GM23338 (cell line): ENCODE measurements at regions not wholly inside any gene's neighbourhood (a gene's known extent, or its start where the extent isn't known, plus 50 kb on each side); places are given as distances from the start of the nearest gene placed in this dataset.

Source experiments
- ATAC-seq: fragments of 200-7000 bp; cut with Tn5 transposase; 3 replicates; pipeline ENCODE4 v1.9.1; 2020
- DNase-seq: peaks from one replicate; pipeline ENCODE4 v3.0.0-alpha.2; 2015; ENCODE audit warnings: low spot score
- H2AFZ ChIP-seq: fragments of 200-600 bp; sonication (generic); 2 replicates; pipeline ENCODE4 v1.8.0; 2016; ENCODE audit warnings: antibody characterized with exemption, mild to moderate bottlenecking, moderate library complexity
- H3F3A ChIP-seq: fragments of 200-600 bp; sonication (generic); replicated peaks from 2 replicates; pipeline ENCODE4 v1.8.0; 2017; ENCODE audit warnings: antibody characterized with exemption, mixed run types, low read depth
- H3K27ac ChIP-seq: fragments of 200-600 bp; sonication (generic); 2 replicates; pipeline ENCODE4 v1.6.1; 2016; ENCODE audit warnings: low read depth
- H3K27me3 ChIP-seq: fragments of 200-600 bp; sonication (generic); 2 replicates; pipeline ENCODE4 v1.8.0; 2016; ENCODE audit warnings: mild to moderate bottlenecking, mixed run types, moderate library complexity; ENCODE audit not compliant: insufficient read depth
- H3K36me3 ChIP-seq: fragments of 200-600 bp; sonication (generic); 2 replicates; pipeline ENCODE4 v1.8.0; 2016; ENCODE audit warnings: mild to moderate bottlenecking; ENCODE audit not compliant: insufficient read depth
- H3K4me1 ChIP-seq: fragments of 200-600 bp; sonication (generic); 2 replicates; pipeline ENCODE4 v1.8.0; 2016; ENCODE audit warnings: mild to moderate bottlenecking, moderate library complexity; ENCODE audit not compliant: insufficient read depth
- H3K4me2 ChIP-seq: fragments of 200-600 bp; sonication (generic); 2 replicates; pipeline ENCODE4 v1.7.1; 2017; ENCODE audit warnings: mixed run types
- H3K4me3 ChIP-seq: fragments of 200-600 bp; sonication (generic); 2 replicates; pipeline ENCODE4 v1.6.1; 2016; ENCODE audit warnings: mixed run types
- H3K79me2 ChIP-seq: fragments of 200-600 bp; sonication (generic); replicated peaks from 2 replicates; pipeline ENCODE4 v1.8.0; 2017; ENCODE audit warnings: mild to moderate bottlenecking; ENCODE audit not compliant: insufficient read depth
- H3K9me2 ChIP-seq: fragments of 200-600 bp; sonication (generic); 2 replicates; pipeline ENCODE4 v1.8.0; 2017; ENCODE audit not compliant: insufficient read depth
- H4K20me1 ChIP-seq: fragments of 200-600 bp; sonication (generic); replicated peaks from 2 replicates; pipeline ENCODE4 v1.8.0; 2017; ENCODE audit warnings: mild to moderate bottlenecking; ENCODE audit not compliant: insufficient read depth
- H3K27ac Mint-ChIP-seq: 2 replicates; pipeline ENCODE4 v1.8.0; 2020; ENCODE audit warnings: inconsistent platforms, mild to moderate bottlenecking, moderate library complexity, mixed read lengths
- H3K27me3 Mint-ChIP-seq: 3 replicates; pipeline ENCODE4 v1.8.0; 2022; ENCODE audit warnings: low read depth, mild to moderate bottlenecking, moderate library complexity, mixed read lengths, inconsistent platforms; ENCODE audit not compliant: insufficient read depth, poor library complexity
- H3K36me3 Mint-ChIP-seq: 3 replicates; pipeline ENCODE4 v1.8.0; 2021; ENCODE audit warnings: low read depth, mild to moderate bottlenecking, inconsistent platforms, moderate library complexity, mixed read lengths
- H3K4me1 Mint-ChIP-seq: 3 replicates; pipeline ENCODE4 v1.8.0; 2020; ENCODE audit warnings: mild to moderate bottlenecking, inconsistent platforms, mixed read lengths
- H3K4me3 Mint-ChIP-seq: 3 replicates; pipeline ENCODE4 v1.8.0; 2021; ENCODE audit warnings: moderate library complexity, mild to moderate bottlenecking, inconsistent platforms, mixed read lengths
- H3K9me3 Mint-ChIP-seq: 3 replicates; pipeline ENCODE4 v1.8.0; 2020; ENCODE audit warnings: moderate library complexity, mild to moderate bottlenecking, inconsistent platforms, mixed read lengths
- CREB1 ChIP-seq: fragments of 250-450 bp; sonication (Bioruptor Pico); IDR thresholded peaks from 2 replicates; pipeline ENCODE4 v1.5.0; 2020; ENCODE audit warnings: low read depth, mild to moderate bottlenecking, moderate library complexity
- ETS1 ChIP-seq: IDR thresholded peaks from 2 replicates; pipeline ENCODE4 v1.6.1; 2016; ENCODE audit warnings: antibody characterized with exemption
- EZH2 ChIP-seq: fragments of 200-600 bp; sonication (generic); IDR thresholded peaks from one replicate; pipeline ENCODE4 v1.8.0; 2017; ENCODE audit warnings: antibody characterized with exemption, mild to moderate bottlenecking, low read depth; ENCODE audit not compliant: unreplicated experiment
- EZH2phosphoT487 ChIP-seq: fragments of 200-600 bp; sonication (generic); IDR thresholded peaks from one replicate; pipeline ENCODE4 v1.8.1; 2018; ENCODE audit warnings: antibody characterized with exemption; ENCODE audit not compliant: unreplicated experiment
- NANOG ChIP-seq: IDR thresholded peaks from 2 replicates; pipeline ENCODE4 v1.6.1; 2016; ENCODE audit warnings: antibody characterized with exemption, borderline replicate concordance
- POLR2AphosphoS5 ChIP-seq: IDR thresholded peaks from 2 replicates; pipeline ENCODE4 v1.6.1; 2016; ENCODE audit warnings: antibody characterized with exemption, low read depth
- REST ChIP-seq: IDR thresholded peaks from one replicate; pipeline ENCODE4 v1.6.1; 2018; ENCODE audit warnings: antibody characterized with exemption; ENCODE audit not compliant: unreplicated experiment
- ZNF331 ChIP-seq: fragments of 250-450 bp; sonication (Bioruptor Pico); IDR thresholded peaks from 2 replicates; pipeline ENCODE4 v1.5.0; 2020; ENCODE audit warnings: low read depth, mild to moderate bottlenecking, moderate library complexity
- TF ChIP-seq, protein P1 (sequence below), 2 experiments: fragments of 200-600 bp in 1 of 2; sonication (generic) in 1 of 2; conservative IDR thresholded peaks; 2 replicates each; pipeline versions ENCODE4 v1.5.1 to v1.6.1; 2016 to 2017; ENCODE audit warnings: antibody characterized with exemption in 2 of 2, low read depth in 2 of 2, mild to moderate bottlenecking in 2 of 2, moderate library complexity in 1 of 2
- TF ChIP-seq, protein P2 (sequence below): fragments of 250-450 bp; sonication (Bioruptor Pico); IDR thresholded peaks from 2 replicates; pipeline ENCODE4 v1.5.0; 2020; ENCODE audit warnings: mild to moderate bottlenecking, moderate library complexity

- TF ChIP-seq EZH2 = no peak
- TF ChIP-seq, protein P1, sequence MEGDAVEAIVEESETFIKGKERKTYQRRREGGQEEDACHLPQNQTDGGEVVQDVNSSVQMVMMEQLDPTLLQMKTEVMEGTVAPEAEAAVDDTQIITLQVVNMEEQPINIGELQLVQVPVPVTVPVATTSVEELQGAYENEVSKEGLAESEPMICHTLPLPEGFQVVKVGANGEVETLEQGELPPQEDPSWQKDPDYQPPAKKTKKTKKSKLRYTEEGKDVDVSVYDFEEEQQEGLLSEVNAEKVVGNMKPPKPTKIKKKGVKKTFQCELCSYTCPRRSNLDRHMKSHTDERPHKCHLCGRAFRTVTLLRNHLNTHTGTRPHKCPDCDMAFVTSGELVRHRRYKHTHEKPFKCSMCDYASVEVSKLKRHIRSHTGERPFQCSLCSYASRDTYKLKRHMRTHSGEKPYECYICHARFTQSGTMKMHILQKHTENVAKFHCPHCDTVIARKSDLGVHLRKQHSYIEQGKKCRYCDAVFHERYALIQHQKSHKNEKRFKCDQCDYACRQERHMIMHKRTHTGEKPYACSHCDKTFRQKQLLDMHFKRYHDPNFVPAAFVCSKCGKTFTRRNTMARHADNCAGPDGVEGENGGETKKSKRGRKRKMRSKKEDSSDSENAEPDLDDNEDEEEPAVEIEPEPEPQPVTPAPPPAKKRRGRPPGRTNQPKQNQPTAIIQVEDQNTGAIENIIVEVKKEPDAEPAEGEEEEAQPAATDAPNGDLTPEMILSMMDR (conservative IDR thresholded peaks at IDR 0.05; ENCODE audit: low read depth in 2 of 2) = no peak
These were observed 192.0 kb downstream of the CDH7 start (continued) for GRCh38 chr18:65942854-65943253.

- no peak for ATAC-seq
- Histone ChIP-seq H3F3A (no peaks in the 10 kb centered on the region), H3K27ac (no peak overlapping the region), H3K36me3 (no peaks in the 10 kb centered on the region), H2AFZ (no peak overlapping the region), H3K4me1 (peaks cover 50% of the 10 kb centered on the region), H3K4me3 (no peak overlapping the region; the same call in 1 of the 2 replicates), H3K79me2 (no peaks in the 10 kb centered on the region), H4K20me1 (no peaks in the 10 kb centered on the region), H3K4me2 (peak overlapping the region; percentile 64), H3K9me2 (no peaks in the 10 kb centered on the region), H3K27me3 (no peaks in the 10 kb centered on the region)
- H3K36me3 Mint-ChIP-seq = no peaks in the 10 kb centered on the region
- peaks cover 1% of the 10 kb centered on the region for H3K27me3 Mint-ChIP-seq
- DNase-seq = no peak
- no peaks in the 10 kb centered on the region for H3K9me3 Mint-ChIP-seq
- H3K27ac Mint-ChIP-seq = peak overlapping the region; percentile 14
- H3K4me3 Mint-ChIP-seq = peak overlapping the region; percentile 11; the same call in 2 of the 3 replicates
- H3K4me1 Mint-ChIP-seq = peaks cover 38% of the 10 kb centered on the region
- TF ChIP-seq ZNF331 (CRISPR knock-in tag) = no peak
- TF ChIP-seq EZH2phosphoT487 = no peak
- TF ChIP-seq, protein P1 (conservative IDR thresholded peaks at IDR 0.05; ENCODE audit: low read depth in 2 of 2) = no peak
- no peak for TF ChIP-seq NANOG
- no peak for TF ChIP-seq ETS1
- no peak for TF ChIP-seq EZH2
- TF ChIP-seq POLR2AphosphoS5 = no peak
- TF ChIP-seq, protein P2, sequence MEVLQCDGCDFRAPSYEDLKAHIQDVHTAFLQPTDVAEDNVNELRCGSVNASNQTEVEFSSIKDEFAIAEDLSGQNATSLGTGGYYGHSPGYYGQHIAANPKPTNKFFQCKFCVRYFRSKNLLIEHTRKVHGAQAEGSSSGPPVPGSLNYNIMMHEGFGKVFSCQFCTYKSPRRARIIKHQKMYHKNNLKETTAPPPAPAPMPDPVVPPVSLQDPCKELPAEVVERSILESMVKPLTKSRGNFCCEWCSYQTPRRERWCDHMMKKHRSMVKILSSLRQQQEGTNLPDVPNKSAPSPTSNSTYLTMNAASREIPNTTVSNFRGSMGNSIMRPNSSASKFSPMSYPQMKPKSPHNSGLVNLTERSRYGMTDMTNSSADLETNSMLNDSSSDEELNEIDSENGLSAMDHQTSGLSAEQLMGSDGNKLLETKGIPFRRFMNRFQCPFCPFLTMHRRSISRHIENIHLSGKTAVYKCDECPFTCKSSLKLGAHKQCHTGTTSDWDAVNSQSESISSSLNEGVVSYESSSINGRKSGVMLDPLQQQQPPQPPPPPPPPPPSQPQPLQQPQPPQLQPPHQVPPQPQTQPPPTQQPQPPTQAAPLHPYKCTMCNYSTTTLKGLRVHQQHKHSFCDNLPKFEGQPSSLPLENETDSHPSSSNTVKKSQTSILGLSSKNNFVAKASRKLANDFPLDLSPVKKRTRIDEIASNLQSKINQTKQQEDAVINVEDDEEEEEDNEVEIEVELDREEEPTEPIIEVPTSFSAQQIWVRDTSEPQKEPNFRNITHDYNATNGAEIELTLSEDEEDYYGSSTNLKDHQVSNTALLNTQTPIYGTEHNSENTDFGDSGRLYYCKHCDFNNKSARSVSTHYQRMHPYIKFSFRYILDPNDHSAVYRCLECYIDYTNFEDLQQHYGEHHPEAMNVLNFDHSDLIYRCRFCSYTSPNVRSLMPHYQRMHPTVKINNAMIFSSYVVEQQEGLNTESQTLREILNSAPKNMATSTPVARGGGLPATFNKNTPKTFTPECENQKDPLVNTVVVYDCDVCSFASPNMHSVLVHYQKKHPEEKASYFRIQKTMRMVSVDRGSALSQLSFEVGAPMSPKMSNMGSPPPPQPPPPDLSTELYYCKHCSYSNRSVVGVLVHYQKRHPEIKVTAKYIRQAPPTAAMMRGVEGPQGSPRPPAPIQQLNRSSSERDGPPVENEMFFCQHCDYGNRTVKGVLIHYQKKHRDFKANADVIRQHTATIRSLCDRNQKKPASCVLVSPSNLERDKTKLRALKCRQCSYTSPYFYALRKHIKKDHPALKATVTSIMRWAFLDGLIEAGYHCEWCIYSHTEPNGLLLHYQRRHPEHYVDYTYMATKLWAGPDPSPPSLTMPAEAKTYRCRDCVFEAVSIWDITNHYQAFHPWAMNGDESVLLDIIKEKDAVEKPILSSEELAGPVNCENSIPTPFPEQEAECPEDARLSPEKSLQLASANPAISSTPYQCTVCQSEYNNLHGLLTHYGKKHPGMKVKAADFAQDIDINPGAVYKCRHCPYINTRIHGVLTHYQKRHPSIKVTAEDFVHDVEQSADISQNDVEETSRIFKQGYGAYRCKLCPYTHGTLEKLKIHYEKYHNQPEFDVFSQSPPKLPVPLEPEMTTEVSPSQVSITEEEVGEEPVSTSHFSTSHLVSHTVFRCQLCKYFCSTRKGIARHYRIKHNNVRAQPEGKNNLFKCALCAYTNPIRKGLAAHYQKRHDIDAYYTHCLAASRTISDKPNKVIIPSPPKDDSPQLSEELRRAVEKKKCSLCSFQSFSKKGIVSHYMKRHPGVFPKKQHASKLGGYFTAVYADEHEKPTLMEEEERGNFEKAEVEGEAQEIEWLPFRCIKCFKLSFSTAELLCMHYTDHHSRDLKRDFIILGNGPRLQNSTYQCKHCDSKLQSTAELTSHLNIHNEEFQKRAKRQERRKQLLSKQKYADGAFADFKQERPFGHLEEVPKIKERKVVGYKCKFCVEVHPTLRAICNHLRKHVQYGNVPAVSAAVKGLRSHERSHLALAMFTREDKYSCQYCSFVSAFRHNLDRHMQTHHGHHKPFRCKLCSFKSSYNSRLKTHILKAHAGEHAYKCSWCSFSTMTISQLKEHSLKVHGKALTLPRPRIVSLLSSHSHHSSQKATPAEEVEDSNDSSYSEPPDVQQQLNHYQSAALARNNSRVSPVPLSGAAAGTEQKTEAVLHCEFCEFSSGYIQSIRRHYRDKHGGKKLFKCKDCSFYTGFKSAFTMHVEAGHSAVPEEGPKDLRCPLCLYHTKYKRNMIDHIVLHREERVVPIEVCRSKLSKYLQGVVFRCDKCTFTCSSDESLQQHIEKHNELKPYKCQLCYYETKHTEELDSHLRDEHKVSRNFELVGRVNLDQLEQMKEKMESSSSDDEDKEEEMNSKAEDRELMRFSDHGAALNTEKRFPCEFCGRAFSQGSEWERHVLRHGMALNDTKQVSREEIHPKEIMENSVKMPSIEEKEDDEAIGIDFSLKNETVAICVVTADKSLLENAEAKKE (CRISPR knock-in tag) = no peak
- TF ChIP-seq CREB1 = no peak
- TF ChIP-seq REST = no peak
These were observed 191.3 kb downstream of the CDH7 start for GRCh38 chr18:65942104-65942503.
